Prostate gland (tissue), 2 donors: ENCODE measurements at regions not wholly inside any gene's neighbourhood (a gene's known extent, or its start where the extent isn't known, plus 50 kb on each side); places are given as distances from the start of the nearest gene placed in this dataset.

ENCODE experiments used
- DNase-seq: peaks from one replicate; pipeline ENCODE4 v3.0.0-alpha.2; 2019; ENCODE audit warnings: low spot score
- H3K27ac ChIP-seq, 2 donors: fragments of 200-600 bp; sonication (generic); 2 replicates each; pipeline ENCODE4 v1.5.1; 2017 to 2019
- H3K27me3 ChIP-seq: fragments of 200-600 bp; sonication (generic); replicated peaks from 2 replicates; pipeline ENCODE4 v1.5.1; 2019; ENCODE audit not compliant: insufficient read depth
- H3K36me3 ChIP-seq, 2 donors: fragments of 200-600 bp; sonication (generic); 1 replicate in 1 of 2; 2 replicates in 1 of 2; pipeline versions ENCODE4 v1.5.1 to v1.8.1; 2017 to 2019
- H3K4me1 ChIP-seq: fragments of 200-600 bp; sonication (generic); replicated peaks from 2 replicates; pipeline ENCODE4 v1.5.1; 2019
- H3K4me3 ChIP-seq, 2 donors: fragments of 200-600 bp; sonication (generic); 2 replicates each; pipeline ENCODE4 v1.5.1; 2017 to 2019
- H3K9me3 ChIP-seq: fragments of 200-600 bp; sonication (generic); 2 replicates; pipeline ENCODE4 v1.5.1; 2017
- POLR2A ChIP-seq: fragments of 450-650 bp; IDR thresholded peaks from one replicate; pipeline ENCODE4 v1.6.1; 2016; ENCODE audit warnings: antibody characterized with exemption, mild to moderate bottlenecking
- POLR2AphosphoS5 ChIP-seq: sonication (generic); formaldehyde crosslinking; IDR thresholded peaks from one replicate; pipeline ENCODE4 v1.6.1; 2017; ENCODE audit warnings: antibody characterized with exemption
- WGBS: methylation state at CpG from one replicate; pipeline ENCODE4 v1.1.5; 2018; 5-methylcytosine and 5-hydroxymethylcytosine counted together
- intact Hi-C: fragments of 100-400 bp; cut with DNase I; formaldehyde crosslinking; loops from one replicate; pipeline ENCODE4 v1.14.2; 2022
- TF ChIP-seq, protein P1 (sequence below), 4 experiments: fragments of 200-600 bp in 2 of 4; fragments of 450-650 bp in 2 of 4; sonication (generic) in 2 of 4; IDR thresholded peaks; 1 replicate in 3 of 4; 2 replicates in 1 of 4; pipeline ENCODE4 v1.5.1; 2016 to 2019; ENCODE audit warnings: antibody characterized with exemption in 4 of 4, mild to moderate bottlenecking in 2 of 4, moderate library complexity in 2 of 4

DNA sequence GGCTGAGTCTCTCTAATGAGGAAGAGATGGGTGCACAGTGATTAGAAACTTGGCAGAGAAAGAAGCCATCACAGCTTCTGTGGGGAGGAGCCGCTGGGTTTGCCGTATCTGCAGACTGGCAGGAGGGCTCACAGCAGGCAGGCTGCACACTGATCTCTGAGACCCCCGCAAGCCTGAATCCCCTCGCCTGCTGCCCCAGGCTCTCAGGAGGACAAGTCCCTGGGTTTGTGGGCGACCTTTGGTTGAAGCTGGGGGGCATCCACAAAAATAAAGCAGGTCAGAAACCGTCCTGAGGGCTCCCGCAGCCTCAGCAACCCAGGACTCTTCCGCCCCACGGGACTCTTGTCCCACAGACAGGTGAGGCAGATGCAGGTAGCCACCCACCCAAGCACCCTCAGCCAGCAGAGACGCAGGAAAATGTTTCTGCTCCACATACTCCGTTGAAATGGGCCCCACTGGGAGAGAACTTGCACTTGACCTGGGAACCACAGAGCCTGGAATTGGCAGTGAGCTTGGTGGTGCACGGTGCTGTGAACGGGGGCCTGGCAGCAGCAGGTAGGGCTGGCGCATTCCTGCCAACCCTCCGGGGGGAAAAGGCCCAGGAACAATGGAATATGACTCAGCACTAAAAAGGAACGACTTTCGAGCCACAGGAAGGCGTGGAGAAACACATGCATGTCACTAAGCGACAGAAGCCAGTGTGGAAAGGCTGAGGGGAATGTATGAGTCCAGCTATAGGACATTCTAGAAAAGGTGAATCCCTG lies 89.9 kb downstream of the YTHDF1 start:
- H3K4me1 ChIP-seq: no peaks in the 10 kb centered on the region
- DNase-seq: no peak
- peaks cover 16% of the 10 kb centered on the region for H3K27me3 ChIP-seq
- TF ChIP-seq POLR2AphosphoS5 (no peak), POLR2A (no peak)
- TF ChIP-seq, protein P1, sequence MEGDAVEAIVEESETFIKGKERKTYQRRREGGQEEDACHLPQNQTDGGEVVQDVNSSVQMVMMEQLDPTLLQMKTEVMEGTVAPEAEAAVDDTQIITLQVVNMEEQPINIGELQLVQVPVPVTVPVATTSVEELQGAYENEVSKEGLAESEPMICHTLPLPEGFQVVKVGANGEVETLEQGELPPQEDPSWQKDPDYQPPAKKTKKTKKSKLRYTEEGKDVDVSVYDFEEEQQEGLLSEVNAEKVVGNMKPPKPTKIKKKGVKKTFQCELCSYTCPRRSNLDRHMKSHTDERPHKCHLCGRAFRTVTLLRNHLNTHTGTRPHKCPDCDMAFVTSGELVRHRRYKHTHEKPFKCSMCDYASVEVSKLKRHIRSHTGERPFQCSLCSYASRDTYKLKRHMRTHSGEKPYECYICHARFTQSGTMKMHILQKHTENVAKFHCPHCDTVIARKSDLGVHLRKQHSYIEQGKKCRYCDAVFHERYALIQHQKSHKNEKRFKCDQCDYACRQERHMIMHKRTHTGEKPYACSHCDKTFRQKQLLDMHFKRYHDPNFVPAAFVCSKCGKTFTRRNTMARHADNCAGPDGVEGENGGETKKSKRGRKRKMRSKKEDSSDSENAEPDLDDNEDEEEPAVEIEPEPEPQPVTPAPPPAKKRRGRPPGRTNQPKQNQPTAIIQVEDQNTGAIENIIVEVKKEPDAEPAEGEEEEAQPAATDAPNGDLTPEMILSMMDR (IDR thresholded peaks at IDR 0.05): no peak
- no peak overlapping the region for H3K4me3 ChIP-seq
- H3K27ac ChIP-seq: no peak overlapping the region
- 66% methylated on average over 19 of the region's 19 CpGs for WGBS
- H3K9me3 ChIP-seq: no peaks in the 10 kb centered on the region
- no peaks in the 10 kb centered on the region for H3K36me3 ChIP-seq
- intact Hi-C loops: no loop called here

DNA sequence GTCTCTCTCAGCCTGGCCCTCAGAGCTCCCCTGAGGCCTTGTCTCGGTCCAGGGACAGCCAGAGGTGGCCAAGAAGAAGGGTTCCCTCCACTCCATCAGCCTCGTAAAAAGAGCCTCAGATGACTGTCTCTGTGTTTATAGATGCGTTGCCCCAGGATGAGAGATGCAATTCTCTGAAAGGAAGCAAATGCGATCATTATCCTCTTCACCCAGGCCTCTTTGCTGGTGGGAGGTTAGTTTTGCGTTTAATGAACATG lies 90.4 kb downstream of the YTHDF1 start:
- Histone ChIP-seq H3K27ac (no peak overlapping the region), H3K36me3 (no peaks in the 10 kb centered on the region), H3K4me1 (no peaks in the 10 kb centered on the region), H3K4me3 (no peak overlapping the region), H3K27me3 (peaks cover 16% of the 10 kb centered on the region), H3K9me3 (no peaks in the 10 kb centered on the region)
- TF ChIP-seq POLR2AphosphoS5: no peak
- TF ChIP-seq, protein P1 (IDR thresholded peaks at IDR 0.05): no peak
- no peak for TF ChIP-seq POLR2A
- 34% methylated on average over 5 of the region's 5 CpGs for WGBS
- intact Hi-C loops: no loop called here
- no peak for DNase-seq

- Histone ChIP-seq H3K36me3 (no peaks in the 10 kb centered on the region), H3K27ac (no peak overlapping the region), H3K4me3 (no peak overlapping the region), H3K27me3 (peaks cover 13% of the 10 kb centered on the region), H3K9me3 (no peaks in the 10 kb centered on the region), H3K4me1 (no peaks in the 10 kb centered on the region)
- WGBS: 64% methylated on average over 23 of the region's 23 CpGs
- intact Hi-C loops: no loop called here
- no peak for DNase-seq
- TF ChIP-seq, protein P1 (IDR thresholded peaks at IDR 0.05): no peak
- TF ChIP-seq POLR2A (no peak), POLR2AphosphoS5 (no peak)
These were observed 91.0 kb downstream of the YTHDF1 start for GRCh38 chr20:63124782-63125580.

- H3K9me3 ChIP-seq: no peaks in the 10 kb centered on the region
- WGBS: 72% methylated on average over 19 of the region's 19 CpGs
- no peak overlapping the region for H3K4me3 ChIP-seq
- TF ChIP-seq POLR2A (no peak), POLR2AphosphoS5 (no peak)
- TF ChIP-seq, protein P1 (IDR thresholded peaks at IDR 0.05): no peak
- H3K4me1 ChIP-seq: no peaks in the 10 kb centered on the region
- intact Hi-C loops: no loop called here
- no peak for DNase-seq
- H3K36me3 ChIP-seq: no peaks in the 10 kb centered on the region
- no peak overlapping the region for H3K27ac ChIP-seq
- peaks cover 7% of the 10 kb centered on the region for H3K27me3 ChIP-seq
These were observed 91.7 kb downstream of the YTHDF1 start for GRCh38 chr20:63124092-63124781.
